ENCODE measurements at regions not wholly inside any gene's neighbourhood (a gene's known extent, or its start where the extent isn't known, plus 50 kb on each side); places are given as distances from the start of the nearest gene placed in this dataset.

DNA sequence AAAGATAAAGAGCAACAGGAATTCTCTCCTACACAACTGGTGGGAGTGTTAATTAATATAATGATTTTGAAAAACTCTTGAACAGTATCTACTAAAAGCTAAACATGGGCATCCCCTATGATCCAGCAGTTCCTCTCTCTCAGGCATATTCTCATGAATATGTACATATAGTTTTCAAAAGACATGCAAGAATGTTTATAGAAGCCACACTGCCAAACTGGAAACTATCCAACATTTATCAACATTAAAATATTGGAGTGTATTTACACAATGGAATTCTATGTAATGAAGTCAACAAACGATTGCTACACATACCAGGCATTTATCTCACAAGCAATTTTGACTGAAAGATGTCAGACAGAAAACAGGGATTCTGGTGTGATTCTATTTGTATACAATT is 404.5 kb upstream of the ANKRD30A start:
- TF ChIP-seq, protein P1, sequence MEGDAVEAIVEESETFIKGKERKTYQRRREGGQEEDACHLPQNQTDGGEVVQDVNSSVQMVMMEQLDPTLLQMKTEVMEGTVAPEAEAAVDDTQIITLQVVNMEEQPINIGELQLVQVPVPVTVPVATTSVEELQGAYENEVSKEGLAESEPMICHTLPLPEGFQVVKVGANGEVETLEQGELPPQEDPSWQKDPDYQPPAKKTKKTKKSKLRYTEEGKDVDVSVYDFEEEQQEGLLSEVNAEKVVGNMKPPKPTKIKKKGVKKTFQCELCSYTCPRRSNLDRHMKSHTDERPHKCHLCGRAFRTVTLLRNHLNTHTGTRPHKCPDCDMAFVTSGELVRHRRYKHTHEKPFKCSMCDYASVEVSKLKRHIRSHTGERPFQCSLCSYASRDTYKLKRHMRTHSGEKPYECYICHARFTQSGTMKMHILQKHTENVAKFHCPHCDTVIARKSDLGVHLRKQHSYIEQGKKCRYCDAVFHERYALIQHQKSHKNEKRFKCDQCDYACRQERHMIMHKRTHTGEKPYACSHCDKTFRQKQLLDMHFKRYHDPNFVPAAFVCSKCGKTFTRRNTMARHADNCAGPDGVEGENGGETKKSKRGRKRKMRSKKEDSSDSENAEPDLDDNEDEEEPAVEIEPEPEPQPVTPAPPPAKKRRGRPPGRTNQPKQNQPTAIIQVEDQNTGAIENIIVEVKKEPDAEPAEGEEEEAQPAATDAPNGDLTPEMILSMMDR (IDR thresholded peaks at IDR 0.05): no peak
- TF ChIP-seq POLR2A (IDR thresholded peaks at IDR 0.05) (no peak), POLR2AphosphoS5 (IDR thresholded peaks at IDR 0.05) (no peak)
